Ovary (tissue), 3 donors: ENCODE measurements at regions not wholly inside any gene's neighbourhood (a gene's known extent, or its start where the extent isn't known, plus 50 kb on each side); places are given as distances from the start of the nearest gene placed in this dataset.

Source experiments
- CTCF ChIP-seq, 3 donors: fragments of 450-650 bp in 2 of 3; fragments of 200-600 bp in 1 of 3; IDR thresholded peaks; one replicate each; pipeline versions ENCODE4 v1.5.1 to v1.8.0; 2016 to 2022; ENCODE audit warnings: antibody characterized with exemption in 3 of 3, mild to moderate bottlenecking in 1 of 3
- EP300 ChIP-seq: sonication (generic); formaldehyde crosslinking; IDR thresholded peaks from one replicate; pipeline ENCODE4 v1.6.1; 2017; ENCODE audit warnings: antibody characterized with exemption
- donor health status: DM: no; HTN: no; CAD: no.

DNA sequence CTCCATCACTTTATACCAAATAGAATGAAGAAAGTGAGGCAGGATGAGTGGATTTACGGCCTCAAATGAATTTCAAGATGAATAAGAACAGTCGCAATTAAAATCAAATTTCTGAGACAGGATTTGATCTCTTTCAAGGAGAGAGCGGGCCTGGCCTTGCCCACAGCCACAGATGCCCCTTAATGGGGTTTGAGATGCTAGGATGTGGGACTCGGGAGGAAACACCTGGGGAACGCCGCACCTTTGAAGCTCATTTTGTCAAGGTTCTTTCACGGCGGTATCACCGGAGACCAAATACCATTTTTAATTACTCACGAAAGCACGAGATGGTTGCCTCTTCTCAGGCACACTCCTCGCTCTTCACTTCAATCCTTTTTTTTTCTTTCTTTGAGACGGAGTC is 178.1 kb upstream of the SDK2 start:
- TF ChIP-seq CTCF (IDR thresholded peaks at IDR 0.05) (no peak), EP300 (no peak)
